ENCODE measurements at regions not wholly inside any gene's neighbourhood (a gene's known extent, or its start where the extent isn't known, plus 50 kb on each side); places are given as distances from the start of the nearest gene placed in this dataset.

DNA sequence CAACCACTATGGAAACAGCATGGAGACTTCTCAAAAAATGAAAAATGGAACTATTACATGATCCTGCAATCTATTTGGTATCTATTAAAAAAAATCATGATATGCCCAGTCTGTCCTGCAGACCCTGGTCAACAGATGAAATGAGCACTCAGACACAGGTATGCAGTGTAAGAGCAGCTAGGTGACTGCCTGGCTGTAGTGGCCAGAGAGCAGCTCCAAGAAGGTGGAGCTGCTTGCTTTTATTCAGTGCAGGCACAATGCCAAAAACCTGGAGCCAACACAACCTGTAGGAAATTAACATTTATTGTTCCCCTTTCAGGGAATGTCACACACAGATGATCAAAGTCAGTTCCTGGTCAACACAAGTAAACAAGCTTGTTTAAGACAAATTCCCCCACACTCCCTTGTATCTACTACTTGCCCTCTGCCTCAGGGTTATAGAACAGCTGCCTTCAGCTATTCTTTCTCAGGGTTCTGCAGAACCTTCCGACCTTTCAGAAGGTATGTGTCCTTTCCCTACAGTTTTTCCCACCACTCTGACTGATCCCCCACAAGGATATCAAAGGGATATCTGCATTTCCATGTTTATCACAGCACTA, 933.7 kb upstream of the SLITRK5 start:
- H3K27ac Mint-ChIP-seq (ENCODE audit: unreplicated experiment): no peak overlapping the region
- no peaks in the 10 kb centered on the region for H3K4me1 Mint-ChIP-seq (ENCODE audit: low read depth)
- no peak overlapping the region for H3K4me3 Mint-ChIP-seq (ENCODE audit: unreplicated experiment)
- TF ChIP-seq, protein P1, sequence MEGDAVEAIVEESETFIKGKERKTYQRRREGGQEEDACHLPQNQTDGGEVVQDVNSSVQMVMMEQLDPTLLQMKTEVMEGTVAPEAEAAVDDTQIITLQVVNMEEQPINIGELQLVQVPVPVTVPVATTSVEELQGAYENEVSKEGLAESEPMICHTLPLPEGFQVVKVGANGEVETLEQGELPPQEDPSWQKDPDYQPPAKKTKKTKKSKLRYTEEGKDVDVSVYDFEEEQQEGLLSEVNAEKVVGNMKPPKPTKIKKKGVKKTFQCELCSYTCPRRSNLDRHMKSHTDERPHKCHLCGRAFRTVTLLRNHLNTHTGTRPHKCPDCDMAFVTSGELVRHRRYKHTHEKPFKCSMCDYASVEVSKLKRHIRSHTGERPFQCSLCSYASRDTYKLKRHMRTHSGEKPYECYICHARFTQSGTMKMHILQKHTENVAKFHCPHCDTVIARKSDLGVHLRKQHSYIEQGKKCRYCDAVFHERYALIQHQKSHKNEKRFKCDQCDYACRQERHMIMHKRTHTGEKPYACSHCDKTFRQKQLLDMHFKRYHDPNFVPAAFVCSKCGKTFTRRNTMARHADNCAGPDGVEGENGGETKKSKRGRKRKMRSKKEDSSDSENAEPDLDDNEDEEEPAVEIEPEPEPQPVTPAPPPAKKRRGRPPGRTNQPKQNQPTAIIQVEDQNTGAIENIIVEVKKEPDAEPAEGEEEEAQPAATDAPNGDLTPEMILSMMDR (IDR thresholded peaks at IDR 0.05): no peak
- DNase-seq (ENCODE audit: low spot score): no peak
- peaks cover 13% of the 10 kb centered on the region for H3K9me3 Mint-ChIP-seq (ENCODE audit: low read depth)
- no peaks in the 10 kb centered on the region for H3K27me3 Mint-ChIP-seq (ENCODE audit: low read depth)
- no peaks in the 10 kb centered on the region for H3K36me3 Mint-ChIP-seq (ENCODE audit: low read depth)

DNA sequence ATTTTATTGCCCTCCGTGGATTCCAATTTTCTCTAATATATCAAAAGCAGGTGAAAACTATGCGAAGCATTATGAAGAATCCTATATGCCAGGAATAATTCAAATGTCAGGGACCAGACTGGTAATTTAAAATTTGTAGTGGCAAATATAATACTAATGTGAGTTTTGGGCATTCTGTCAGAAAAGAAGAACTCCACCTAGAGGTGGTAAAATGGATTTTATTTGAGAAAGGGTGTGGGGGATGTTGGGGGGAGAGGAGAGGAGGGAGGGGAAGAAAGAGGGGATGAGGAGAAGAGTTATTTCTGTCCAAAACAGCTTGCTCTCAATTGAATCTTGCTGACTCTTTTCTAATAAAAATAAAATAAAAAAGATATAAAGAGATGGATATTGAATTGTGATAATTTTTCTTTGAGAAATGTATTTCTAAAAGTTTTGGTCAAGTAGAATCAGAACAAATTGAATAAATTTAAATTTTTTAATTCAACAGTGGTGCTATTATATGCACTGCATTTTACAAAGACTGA, 929.3 kb upstream of the SLITRK5 start:
- Mint-ChIP-seq H3K9me3 (ENCODE audit: low read depth) (peaks cover 2% of the 10 kb centered on the region), H3K4me1 (ENCODE audit: low read depth) (no peaks in the 10 kb centered on the region), H3K36me3 (ENCODE audit: low read depth) (no peaks in the 10 kb centered on the region), H3K27ac (ENCODE audit: unreplicated experiment) (no peak overlapping the region), H3K4me3 (ENCODE audit: unreplicated experiment) (no peak overlapping the region), H3K27me3 (ENCODE audit: low read depth) (no peaks in the 10 kb centered on the region)
- DNase-seq (ENCODE audit: low spot score): no peak
- TF ChIP-seq, protein P1 (IDR thresholded peaks at IDR 0.05): peak; percentile 46

DNA sequence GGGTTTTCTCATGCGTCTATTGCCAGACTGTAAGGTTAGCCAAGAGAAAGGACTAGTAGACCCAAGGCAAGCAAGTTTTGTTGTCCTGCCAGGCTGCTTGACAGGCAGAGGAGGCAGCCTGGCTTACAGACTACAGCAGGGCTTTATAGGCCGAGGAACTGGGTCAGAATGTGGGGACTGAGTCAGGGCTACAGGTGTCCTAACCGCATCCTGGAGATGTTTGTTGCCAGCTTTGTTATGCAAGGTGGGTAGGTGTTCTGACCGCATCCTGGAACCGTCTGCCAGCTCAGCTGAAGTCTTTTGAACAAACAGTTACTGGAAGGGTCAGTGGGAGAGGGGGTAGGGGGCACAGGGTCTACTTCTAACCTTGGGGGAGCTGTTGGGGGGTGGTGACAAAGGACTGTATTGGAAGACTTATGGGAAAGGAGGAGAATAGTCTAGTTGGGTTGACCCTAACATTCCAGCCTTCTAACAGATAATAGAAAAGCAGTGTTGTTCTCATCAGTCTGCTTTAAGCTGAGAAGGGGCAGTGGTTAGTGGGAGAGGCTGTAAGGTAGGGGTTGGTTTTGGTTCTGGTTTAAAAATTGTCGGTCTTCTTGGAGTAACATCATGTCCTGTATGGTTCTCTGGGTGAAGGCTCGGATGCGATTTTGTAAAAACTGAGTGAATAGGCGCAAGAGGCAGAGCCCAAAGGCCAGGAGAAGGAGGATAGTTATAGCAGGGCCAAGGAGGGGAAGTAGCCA, 913.8 kb upstream of the SLITRK5 start:
- TF ChIP-seq, protein P1 (IDR thresholded peaks at IDR 0.05): no peak
- Mint-ChIP-seq H3K4me1 (ENCODE audit: low read depth) (no peaks in the 10 kb centered on the region), H3K36me3 (ENCODE audit: low read depth) (no peaks in the 10 kb centered on the region), H3K27ac (ENCODE audit: unreplicated experiment) (no peak overlapping the region), H3K27me3 (ENCODE audit: low read depth) (no peaks in the 10 kb centered on the region), H3K4me3 (ENCODE audit: unreplicated experiment) (no peak overlapping the region), H3K9me3 (ENCODE audit: low read depth) (peaks cover 8% of the 10 kb centered on the region)
- DNase-seq (ENCODE audit: low spot score): no peak

DNA sequence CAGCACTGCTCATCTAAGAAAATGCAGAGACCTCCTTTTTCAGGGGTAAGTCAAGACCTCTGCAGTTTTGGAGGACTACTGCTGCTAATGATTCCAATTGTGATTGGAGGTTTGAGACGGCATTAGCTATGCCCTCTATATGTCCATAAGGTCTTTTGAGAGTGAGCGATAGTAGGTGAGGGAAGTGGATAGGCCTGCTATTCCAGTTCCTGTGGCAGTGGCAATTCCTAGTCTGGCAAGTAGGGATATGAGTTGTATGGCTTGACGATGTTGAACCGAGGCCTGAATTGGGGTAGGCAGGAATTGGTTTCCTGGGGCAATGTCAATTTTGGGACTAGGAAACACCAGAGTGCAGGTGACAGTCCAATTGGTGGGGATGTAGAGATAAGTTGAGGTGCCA, 913.1 kb upstream of the SLITRK5 start:
- no peaks in the 10 kb centered on the region for H3K36me3 Mint-ChIP-seq (ENCODE audit: low read depth)
- no peaks in the 10 kb centered on the region for H3K27me3 Mint-ChIP-seq (ENCODE audit: low read depth)
- H3K4me3 Mint-ChIP-seq (ENCODE audit: unreplicated experiment): no peak overlapping the region
- TF ChIP-seq, protein P1 (IDR thresholded peaks at IDR 0.05): no peak
- peaks cover 16% of the 10 kb centered on the region for H3K9me3 Mint-ChIP-seq (ENCODE audit: low read depth)
- no peaks in the 10 kb centered on the region for H3K4me1 Mint-ChIP-seq (ENCODE audit: low read depth)
- no peak for DNase-seq (ENCODE audit: low spot score)
- no peak overlapping the region for H3K27ac Mint-ChIP-seq (ENCODE audit: unreplicated experiment)

DNA sequence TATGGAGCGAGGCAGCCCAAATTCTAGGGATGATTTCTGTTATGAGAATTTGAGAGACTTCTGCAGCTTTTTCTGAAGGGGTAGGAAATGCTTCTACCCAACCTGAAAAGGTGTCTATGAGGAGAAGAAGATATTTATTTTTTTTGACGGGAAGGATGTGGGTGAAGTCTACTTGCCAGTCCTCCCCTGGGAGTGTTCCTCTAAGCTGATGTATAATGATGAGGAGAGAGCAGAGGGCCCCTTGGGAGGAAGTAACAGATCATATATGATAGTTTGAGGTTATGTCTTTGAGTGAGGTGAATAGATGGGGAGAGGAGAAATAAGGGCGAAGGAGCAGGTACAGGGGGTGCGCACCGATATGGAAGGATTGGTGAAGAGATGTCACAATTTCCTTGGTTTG, 910.6 kb upstream of the SLITRK5 start:
- TF ChIP-seq, protein P1 (IDR thresholded peaks at IDR 0.05): no peak
- peaks cover 1% of the 10 kb centered on the region for H3K27me3 Mint-ChIP-seq (ENCODE audit: low read depth)

More for the DNA sequence above, 910.6 kb upstream of the SLITRK5 start:
- DNase-seq (ENCODE audit: low spot score): no peak
- Mint-ChIP-seq H3K4me1 (ENCODE audit: low read depth) (no peaks in the 10 kb centered on the region), H3K4me3 (ENCODE audit: unreplicated experiment) (no peak overlapping the region), H3K9me3 (ENCODE audit: low read depth) (peaks cover 23% of the 10 kb centered on the region), H3K27ac (ENCODE audit: unreplicated experiment) (no peak overlapping the region), H3K36me3 (ENCODE audit: low read depth) (no peaks in the 10 kb centered on the region)

All from chondrocyte (in vitro differentiated cells).